Activated naive CD8-positive, alpha-beta T cell treated with anti-CD3 and anti-CD28 coated beads, Interleukin-2, amount 10 ng/mL, durations not matched to agents 7 days and 5 days (primary cell): ENCODE measurements at regions not wholly inside any gene's neighbourhood (a gene's known extent, or its start where the extent isn't known, plus 50 kb on each side); places are given as distances from the start of the nearest gene placed in this dataset.
"Not testable (repeated sequence)": the region's sequence is repeated elsewhere in the genome, so short reads cannot be mapped to it uniquely, and the experiment has no call there.

Experiments
- ATAC-seq: fragments of 150-1000 bp; cut with Tn5 transposase; one replicate; pipeline ENCODE4 v1.10.0; 2021; ENCODE audit warnings: low read depth, moderate library complexity
- POLR2A ChIA-PET: fragments of 350-600 bp; sonication (Branson Sonifier 250); formaldehyde crosslinking; loops from one replicate; lab custom pipeline; 2021; ENCODE audit warnings: antibody characterized with exemption; lab: Charles Lee
- DNase-seq: peaks from one replicate; pipeline ENCODE4 v3.0.0; 2021
- H3K27ac Mint-ChIP-seq: one replicate; pipeline ENCODE4 v1.8.0; 2022; ENCODE audit warnings: mild to moderate bottlenecking, mixed read lengths
- H3K27me3 Mint-ChIP-seq: one replicate; pipeline ENCODE4 v1.8.0; 2022; ENCODE audit warnings: mild to moderate bottlenecking, moderate library complexity, mixed read lengths
- H3K36me3 Mint-ChIP-seq: one replicate; pipeline ENCODE4 v1.8.0; 2021; ENCODE audit warnings: mild to moderate bottlenecking, mixed read lengths
- H3K4me1 Mint-ChIP-seq: one replicate; pipeline ENCODE4 v1.8.0; 2021; ENCODE audit warnings: mixed read lengths
- H3K4me3 Mint-ChIP-seq: one replicate; pipeline ENCODE4 v1.8.0; 2022; ENCODE audit warnings: mild to moderate bottlenecking, moderate library complexity, mixed read lengths
- H3K9me3 Mint-ChIP-seq: one replicate; pipeline ENCODE4 v1.8.0; 2021; ENCODE audit warnings: mixed read lengths

- no peaks in the 10 kb centered on the region for H3K9me3 Mint-ChIP-seq
- DNase-seq (no peak), ATAC-seq (no peak)
- POLR2A ChIA-PET, result no interaction called here
- no peak overlapping the region for H3K4me3 Mint-ChIP-seq
- H3K4me1 Mint-ChIP-seq, result no peaks in the 10 kb centered on the region
- H3K36me3 Mint-ChIP-seq, result no peaks in the 10 kb centered on the region
- no peaks in the 10 kb centered on the region for H3K27me3 Mint-ChIP-seq
- no peak overlapping the region for H3K27ac Mint-ChIP-seq
These were observed 532.5 kb upstream of the SLC39A10 start for GRCh38 chr2:195124391-195125079.

GRCh38 chr2:195122653-195123052, 534.4 kb upstream of the SLC39A10 start:
- Mint-ChIP-seq H3K9me3 (no peaks in the 10 kb centered on the region), H3K36me3 (no peaks in the 10 kb centered on the region), H3K4me1 (no peaks in the 10 kb centered on the region), H3K4me3 (no peak overlapping the region), H3K27me3 (no peaks in the 10 kb centered on the region), H3K27ac (no peak overlapping the region)
- POLR2A ChIA-PET, result no interaction called here
- DNase-seq (no peak), ATAC-seq (no peak)

GRCh38 chr2:195121341-195121740, 535.7 kb upstream of the SLC39A10 start:
- DNase-seq, result no peak
- Mint-ChIP-seq H3K27ac (no peak overlapping the region), H3K4me1 (no peaks in the 10 kb centered on the region), H3K36me3 (no peaks in the 10 kb centered on the region), H3K4me3 (no peak overlapping the region), H3K27me3 (no peaks in the 10 kb centered on the region), H3K9me3 (no peaks in the 10 kb centered on the region)
- ATAC-seq, result no peak
- POLR2A ChIA-PET, result no interaction called here

GRCh38 chr2:195119231-195119630, 537.8 kb upstream of the SLC39A10 start:
- ATAC-seq, result no peak
- H3K4me3 Mint-ChIP-seq, result no peak overlapping the region
- no peaks in the 10 kb centered on the region for H3K27me3 Mint-ChIP-seq
- H3K27ac Mint-ChIP-seq, result no peak overlapping the region
- no peak for DNase-seq
- peaks cover 3% of the 10 kb centered on the region for H3K9me3 Mint-ChIP-seq
- H3K4me1 Mint-ChIP-seq, result no peaks in the 10 kb centered on the region
- POLR2A ChIA-PET, result no interaction called here
- H3K36me3 Mint-ChIP-seq, result no peaks in the 10 kb centered on the region

- no peaks in the 10 kb centered on the region for H3K27me3 Mint-ChIP-seq
- H3K4me1 Mint-ChIP-seq, result no peaks in the 10 kb centered on the region
- ATAC-seq (no peak), DNase-seq (no peak)
- H3K4me3 Mint-ChIP-seq, result no peak overlapping the region
- POLR2A ChIA-PET, result no interaction called here
- H3K9me3 Mint-ChIP-seq, result peaks cover 3% of the 10 kb centered on the region
- H3K27ac Mint-ChIP-seq, result no peak overlapping the region
- H3K36me3 Mint-ChIP-seq, result no peaks in the 10 kb centered on the region
These were observed 538.8 kb upstream of the SLC39A10 start for GRCh38 chr2:195118276-195118675.

- Mint-ChIP-seq H3K36me3 (no peaks in the 10 kb centered on the region), H3K4me3 (no peak overlapping the region), H3K4me1 (no peaks in the 10 kb centered on the region), H3K27me3 (no peaks in the 10 kb centered on the region), H3K9me3 (peaks cover 5% of the 10 kb centered on the region), H3K27ac (no peak overlapping the region)
- no peak for DNase-seq
- ATAC-seq, result no peak
- POLR2A ChIA-PET, result no interaction called here
These were observed 540.0 kb upstream of the SLC39A10 start for GRCh38 chr2:195117011-195117410.

GRCh38 chr2:195115738-195116137, 541.3 kb upstream of the SLC39A10 start:
- Mint-ChIP-seq H3K4me1 (no peaks in the 10 kb centered on the region), H3K36me3 (no peaks in the 10 kb centered on the region), H3K27ac (no peak overlapping the region), H3K9me3 (peaks cover 5% of the 10 kb centered on the region), H3K4me3 (no peak overlapping the region), H3K27me3 (no peaks in the 10 kb centered on the region)
- ATAC-seq (no peak), DNase-seq (no peak)
- POLR2A ChIA-PET, result no interaction called here

GRCh38 chr2:195108182-195108581, 548.8 kb upstream of the SLC39A10 start:
- POLR2A ChIA-PET, result no interaction called here
- DNase-seq (no peak), ATAC-seq (no peak)
- Mint-ChIP-seq H3K4me3 (no peak overlapping the region), H3K27ac (no peak overlapping the region), H3K9me3 (peaks cover 3% of the 10 kb centered on the region), H3K36me3 (no peaks in the 10 kb centered on the region), H3K4me1 (no peaks in the 10 kb centered on the region), H3K27me3 (peaks cover 2% of the 10 kb centered on the region)

- no peaks in the 10 kb centered on the region for H3K4me1 Mint-ChIP-seq
- peaks cover 2% of the 10 kb centered on the region for H3K27me3 Mint-ChIP-seq
- H3K36me3 Mint-ChIP-seq, result no peaks in the 10 kb centered on the region
- peaks cover 1% of the 10 kb centered on the region for H3K9me3 Mint-ChIP-seq
- DNase-seq (no peak), ATAC-seq (no peak)
- POLR2A ChIA-PET, result no interaction called here
- no peak overlapping the region for H3K4me3 Mint-ChIP-seq
- H3K27ac Mint-ChIP-seq, result no peak overlapping the region
These were observed 550.2 kb upstream of the SLC39A10 start for GRCh38 chr2:195106681-195107380.

GRCh38 chr2:195105581-195105980, 551.4 kb upstream of the SLC39A10 start:
- peaks cover 2% of the 10 kb centered on the region for H3K27me3 Mint-ChIP-seq
- DNase-seq (no peak), ATAC-seq (no peak)
- H3K36me3 Mint-ChIP-seq, result no peaks in the 10 kb centered on the region
- POLR2A ChIA-PET, result no interaction called here
- no peak overlapping the region for H3K27ac Mint-ChIP-seq
- H3K9me3 Mint-ChIP-seq, result peaks cover 1% of the 10 kb centered on the region
- no peaks in the 10 kb centered on the region for H3K4me1 Mint-ChIP-seq
- H3K4me3 Mint-ChIP-seq, result no peak overlapping the region

GRCh38 chr2:195094330-195094729, 562.7 kb upstream of the SLC39A10 start:
- no peak overlapping the region for H3K4me3 Mint-ChIP-seq
- ATAC-seq (no peak), DNase-seq (no peak)
- H3K9me3 Mint-ChIP-seq, result no peaks in the 10 kb centered on the region
- POLR2A ChIA-PET, result no interaction called here
- no peaks in the 10 kb centered on the region for H3K4me1 Mint-ChIP-seq
- no peaks in the 10 kb centered on the region for H3K36me3 Mint-ChIP-seq
- H3K27ac Mint-ChIP-seq, result no peak overlapping the region
- H3K27me3 Mint-ChIP-seq, result no peaks in the 10 kb centered on the region

- Mint-ChIP-seq H3K9me3 (no peaks in the 10 kb centered on the region), H3K27ac (no peak overlapping the region), H3K4me3 (no peak overlapping the region), H3K27me3 (no peaks in the 10 kb centered on the region), H3K36me3 (no peaks in the 10 kb centered on the region), H3K4me1 (no peaks in the 10 kb centered on the region)
- DNase-seq, result no peak
- no peak for ATAC-seq
- POLR2A ChIA-PET, result no interaction called here
These were observed 564.7 kb upstream of the SLC39A10 start for GRCh38 chr2:195092341-195092740.

GRCh38 chr2:195072806-195073205, 584.2 kb upstream of the SLC39A10 start:
- H3K9me3 Mint-ChIP-seq, POLR2A ChIA-PET, H3K27me3 Mint-ChIP-seq: not testable (repeated sequence)

GRCh38 chr2:195057001-195057400, 600.0 kb upstream of the SLC39A10 start:
- Mint-ChIP-seq H3K9me3 (no peaks in the 10 kb centered on the region), H3K27me3 (no peaks in the 10 kb centered on the region), H3K27ac (no peak overlapping the region), H3K4me1 (no peaks in the 10 kb centered on the region), H3K4me3 (no peak overlapping the region), H3K36me3 (no peaks in the 10 kb centered on the region)
- no peak for DNase-seq
- ATAC-seq, result no peak
- POLR2A ChIA-PET, result no interaction called here

More at GRCh38 chr2:195072806-195073205, 584.2 kb upstream of the SLC39A10 start:
- ATAC-seq, H3K36me3 Mint-ChIP-seq, H3K27ac Mint-ChIP-seq, H3K4me1 Mint-ChIP-seq, DNase-seq, H3K4me3 Mint-ChIP-seq: not testable (repeated sequence)
